ENCODE measurements at regions not wholly inside any gene's neighbourhood (a gene's known extent, or its start where the extent isn't known, plus 50 kb on each side); places are given as distances from the start of the nearest gene placed in this dataset.
"Not testable (repeated sequence)": the region's sequence is repeated elsewhere in the genome, so short reads cannot be mapped to it uniquely, and the experiment has no call there.

GRCh38 chr5:114844711-114845110 is 325.0 kb downstream of the TRIM36 start:
- TF ChIP-seq HMGXB4 (CRISPR knock-in tag; IDR thresholded peaks at IDR 0.05); ARID2 (IDR thresholded peaks at IDR 0.05); JUNB (CRISPR knock-in tag; conservative IDR thresholded peaks at IDR 0.05); MCM3 (IDR thresholded peaks at IDR 0.05); SMARCC2 (IDR thresholded peaks at IDR 0.05; ENCODE audit: low read depth): not testable (repeated sequence)

Data from K562 (cell line).